ENCODE measurements at regions not wholly inside any gene's neighbourhood (a gene's known extent, or its start where the extent isn't known, plus 50 kb on each side); places are given as distances from the start of the nearest gene placed in this dataset.
"Not testable (repeated sequence)": the region's sequence is repeated elsewhere in the genome, so short reads cannot be mapped to it uniquely, and the experiment has no call there.

DNA sequence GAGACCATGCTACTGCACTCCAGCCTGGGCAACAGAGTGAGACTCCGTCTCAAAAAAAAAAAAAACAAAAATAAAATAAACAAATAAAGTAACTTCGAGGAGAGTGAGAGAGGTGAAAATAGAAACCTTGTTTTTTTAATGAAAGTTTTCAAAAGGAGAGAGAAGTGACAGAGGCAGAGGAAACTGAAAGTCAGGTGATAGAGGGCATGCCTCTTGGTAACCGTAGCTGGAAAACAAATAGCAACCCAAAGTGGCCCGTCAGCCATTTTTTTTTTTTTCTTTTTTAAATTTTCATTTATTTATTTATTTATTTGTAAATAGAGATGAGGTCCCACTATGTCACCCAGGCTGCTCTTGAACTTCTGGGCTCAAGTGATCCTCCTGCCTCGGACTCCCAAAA, 347.0 kb downstream of the SRGAP2C start:
- H3K4me1 Mint-ChIP-seq; H3K9me3 Mint-ChIP-seq; H3K27me3 Mint-ChIP-seq; H3K27ac Mint-ChIP-seq; DNase-seq; ATAC-seq; H3K36me3 Mint-ChIP-seq (ENCODE audit: low read depth); H3K4me3 Mint-ChIP-seq: not testable (repeated sequence)

DNA sequence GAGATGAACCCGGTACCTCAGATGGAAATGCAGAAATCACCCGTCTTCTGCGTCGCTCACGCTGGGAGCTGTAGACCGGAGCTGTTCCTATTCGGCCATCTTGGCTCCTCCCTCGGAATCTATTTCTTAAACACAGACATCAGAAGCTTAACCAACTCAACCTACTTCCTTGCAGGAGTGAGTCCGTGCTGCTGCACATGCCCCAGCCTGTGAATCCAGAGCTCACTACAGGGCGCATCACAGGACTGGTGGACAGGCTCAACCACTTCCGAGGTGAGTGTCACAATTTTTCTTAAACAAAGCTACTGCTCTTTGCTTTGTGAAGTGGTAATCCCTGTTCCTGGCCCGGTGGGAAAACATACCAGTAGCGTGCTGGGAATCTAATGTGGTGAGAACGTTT, 353.4 kb downstream of the SRGAP2C start:
- H3K27ac Mint-ChIP-seq; H3K36me3 Mint-ChIP-seq (ENCODE audit: low read depth); H3K4me3 Mint-ChIP-seq; H3K9me3 Mint-ChIP-seq; H3K27me3 Mint-ChIP-seq; H3K4me1 Mint-ChIP-seq; DNase-seq; ATAC-seq: not testable (repeated sequence)

DNA sequence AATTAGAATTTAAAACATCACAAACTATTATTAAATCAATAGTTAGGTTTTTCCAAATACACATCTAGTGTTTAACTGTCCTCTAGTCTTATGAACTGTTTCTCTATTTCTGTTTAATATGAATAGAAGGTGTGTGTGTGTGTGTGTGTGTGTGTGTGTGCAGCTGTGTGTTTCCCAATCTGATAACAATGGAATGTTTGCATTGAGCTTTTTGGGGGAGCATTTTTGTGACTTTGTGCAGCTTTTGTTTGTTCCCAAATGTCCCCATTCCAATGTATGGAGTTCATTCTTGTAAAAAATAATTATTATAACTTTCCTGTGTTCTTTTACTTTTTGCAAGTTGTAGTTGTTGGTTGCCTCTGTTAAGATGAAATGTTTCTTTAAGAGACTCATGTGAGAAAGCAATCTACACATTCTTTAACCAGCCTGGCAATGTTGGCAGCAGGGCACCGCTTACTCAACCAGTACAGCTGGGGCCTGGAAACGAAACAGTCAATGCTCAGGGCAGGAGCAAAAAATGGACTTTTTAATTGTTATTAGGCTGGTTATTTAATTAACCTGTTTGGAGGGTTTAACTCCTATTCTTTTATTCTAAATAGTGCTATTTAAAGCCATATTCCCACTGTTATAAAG, 354.3 kb downstream of the SRGAP2C start:
- no peak overlapping the region for H3K27ac Mint-ChIP-seq
- ATAC-seq = no peak

DNA sequence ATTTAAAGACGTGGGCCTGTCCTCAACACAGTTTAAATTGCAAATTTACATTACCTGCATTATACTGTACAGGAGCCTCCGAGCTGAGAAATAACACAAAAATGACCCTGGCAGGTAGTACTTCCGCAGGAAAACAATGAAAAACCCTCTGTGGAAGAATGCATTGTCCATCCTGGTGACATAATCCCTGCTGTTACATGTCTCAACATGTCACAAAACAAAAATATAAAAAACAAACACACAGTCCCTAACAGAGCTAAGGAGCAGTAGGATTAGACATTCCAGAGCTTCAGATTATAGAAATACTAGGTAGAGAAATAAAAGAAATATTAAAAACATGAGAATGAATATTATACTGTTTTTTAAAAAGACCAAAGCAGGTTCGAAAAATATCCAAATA, 359.2 kb downstream of the SRGAP2C start:
- ATAC-seq; H3K27me3 Mint-ChIP-seq; H3K9me3 Mint-ChIP-seq; H3K4me1 Mint-ChIP-seq; H3K4me3 Mint-ChIP-seq; H3K27ac Mint-ChIP-seq; DNase-seq; H3K36me3 Mint-ChIP-seq (ENCODE audit: low read depth): not testable (repeated sequence)

More for the DNA sequence above, 354.3 kb downstream of the SRGAP2C start:
- no peaks in the 10 kb centered on the region for H3K36me3 Mint-ChIP-seq (ENCODE audit: low read depth)
- DNase-seq = no peak
- H3K9me3 Mint-ChIP-seq = no peaks in the 10 kb centered on the region
- H3K4me1 Mint-ChIP-seq = no peaks in the 10 kb centered on the region
- no peak overlapping the region for H3K4me3 Mint-ChIP-seq
- H3K27me3 Mint-ChIP-seq = no peaks in the 10 kb centered on the region

DNA sequence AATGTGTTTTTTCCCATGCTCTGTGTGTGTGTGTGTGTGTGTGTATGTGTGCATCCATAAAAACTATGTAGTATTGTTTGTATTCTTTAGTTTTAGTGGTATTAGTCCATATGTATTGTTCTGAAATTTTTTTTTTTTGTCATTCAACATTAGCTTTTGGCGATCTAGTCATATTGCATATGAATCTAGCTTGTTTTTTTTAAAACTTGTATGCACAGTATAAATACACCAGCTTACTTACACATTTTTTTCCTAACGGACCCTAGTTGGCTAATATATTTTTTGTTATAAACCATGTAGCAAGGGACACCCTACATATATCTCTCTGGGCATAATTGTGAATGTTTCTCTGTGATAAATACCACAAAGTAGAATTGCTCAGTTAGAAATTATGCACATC, 359.7 kb downstream of the SRGAP2C start:
- ATAC-seq = no peak

DNA sequence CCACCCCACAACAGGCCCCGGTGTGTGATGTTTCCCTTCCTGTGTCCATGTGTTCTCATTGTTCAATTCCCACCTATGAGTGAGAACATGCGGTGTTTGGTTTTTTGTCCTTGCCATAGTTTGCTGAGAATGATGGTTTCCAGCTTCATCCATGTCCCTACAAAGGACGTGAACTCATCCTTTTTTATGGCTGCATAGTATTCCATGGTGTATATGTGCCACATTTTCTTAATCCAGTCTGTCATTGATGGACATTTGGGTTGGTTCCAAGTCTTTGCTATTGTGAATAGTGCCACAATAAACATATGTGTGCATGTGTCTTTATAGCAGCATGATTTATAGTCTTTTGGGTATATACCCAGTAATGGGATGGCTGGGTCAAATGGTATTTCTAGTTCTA, 361.1 kb downstream of the SRGAP2C start:
- not testable (repeated sequence) for H3K9me3 Mint-ChIP-seq; H3K4me3 Mint-ChIP-seq; H3K4me1 Mint-ChIP-seq; H3K27ac Mint-ChIP-seq; DNase-seq; ATAC-seq; H3K36me3 Mint-ChIP-seq (ENCODE audit: low read depth); H3K27me3 Mint-ChIP-seq

More for the DNA sequence above, 359.7 kb downstream of the SRGAP2C start:
- Mint-ChIP-seq H3K27ac (no peak overlapping the region), H3K4me1 (peaks cover 2% of the 10 kb centered on the region), H3K4me3 (no peak overlapping the region), H3K36me3 (ENCODE audit: low read depth) (no peaks in the 10 kb centered on the region), H3K9me3 (peaks cover 7% of the 10 kb centered on the region), H3K27me3 (no peaks in the 10 kb centered on the region)
- no peak for DNase-seq

DNA sequence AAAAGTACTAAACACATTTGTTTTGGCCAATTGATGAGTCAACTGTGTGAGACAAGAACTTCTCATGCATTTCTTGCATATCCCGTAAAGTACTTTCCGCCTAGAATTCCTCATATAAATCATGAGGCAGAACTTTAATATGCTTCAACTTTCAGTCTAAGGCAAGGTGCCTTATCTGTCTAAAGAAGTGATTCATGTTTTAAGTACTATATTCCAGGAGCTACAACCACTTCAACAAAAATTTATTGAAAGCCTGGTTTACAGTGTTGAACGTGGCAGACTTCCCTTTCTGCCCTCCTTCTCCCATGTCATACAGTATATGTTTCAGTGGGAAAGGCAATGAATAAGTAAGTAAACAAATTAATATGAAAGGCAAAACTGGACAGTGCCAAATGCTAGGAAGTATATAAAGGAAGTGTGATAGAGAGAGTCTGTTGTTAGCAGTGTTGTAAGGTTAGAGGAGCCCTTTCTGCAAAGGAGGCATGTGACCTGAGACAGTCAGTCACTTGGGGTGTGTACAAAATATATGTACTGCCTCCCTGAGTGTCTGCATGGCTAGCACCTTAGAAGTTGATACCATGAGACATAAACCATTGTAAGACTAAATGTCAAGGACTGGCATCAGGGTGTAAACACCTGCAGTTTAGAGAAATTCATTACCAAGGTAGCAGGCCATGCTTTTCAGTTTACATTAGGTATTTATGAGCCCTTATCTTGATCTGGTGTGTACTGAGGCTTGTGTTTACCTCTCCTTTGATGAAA, 362.2 kb downstream of the SRGAP2C start:
- H3K36me3 Mint-ChIP-seq (ENCODE audit: low read depth) = no peaks in the 10 kb centered on the region
- H3K4me3 Mint-ChIP-seq = no peak overlapping the region
- H3K4me1 Mint-ChIP-seq = peaks cover 17% of the 10 kb centered on the region
- peaks cover 7% of the 10 kb centered on the region for H3K9me3 Mint-ChIP-seq
- no peak for DNase-seq
- no peak for ATAC-seq
- H3K27me3 Mint-ChIP-seq = no peaks in the 10 kb centered on the region
- H3K27ac Mint-ChIP-seq = no peak overlapping the region

DNA sequence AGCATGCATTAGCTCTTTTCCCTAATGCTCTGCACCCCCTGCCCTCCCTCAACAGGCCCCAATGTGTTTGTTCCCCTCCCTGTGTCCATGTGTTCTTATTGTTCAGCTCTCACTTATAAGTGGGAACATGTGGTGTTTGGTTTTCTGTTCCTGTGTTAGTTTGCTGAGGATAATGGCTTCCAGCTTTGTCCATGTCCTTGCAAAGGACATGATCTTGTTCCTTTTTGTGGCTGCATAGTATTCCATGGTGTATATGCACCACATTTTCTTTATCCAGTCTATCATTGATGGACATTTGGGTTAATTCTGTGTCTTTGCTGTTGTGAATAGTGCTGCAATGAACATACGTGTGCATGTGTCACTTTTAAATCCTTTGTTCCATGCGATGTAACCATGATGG, 363.0 kb downstream of the SRGAP2C start:
- H3K9me3 Mint-ChIP-seq; H3K36me3 Mint-ChIP-seq (ENCODE audit: low read depth); H3K4me3 Mint-ChIP-seq; H3K27ac Mint-ChIP-seq; H3K27me3 Mint-ChIP-seq; ATAC-seq; DNase-seq: not testable (repeated sequence)
- H3K4me1 Mint-ChIP-seq = peaks cover 24% of the 10 kb centered on the region

DNA sequence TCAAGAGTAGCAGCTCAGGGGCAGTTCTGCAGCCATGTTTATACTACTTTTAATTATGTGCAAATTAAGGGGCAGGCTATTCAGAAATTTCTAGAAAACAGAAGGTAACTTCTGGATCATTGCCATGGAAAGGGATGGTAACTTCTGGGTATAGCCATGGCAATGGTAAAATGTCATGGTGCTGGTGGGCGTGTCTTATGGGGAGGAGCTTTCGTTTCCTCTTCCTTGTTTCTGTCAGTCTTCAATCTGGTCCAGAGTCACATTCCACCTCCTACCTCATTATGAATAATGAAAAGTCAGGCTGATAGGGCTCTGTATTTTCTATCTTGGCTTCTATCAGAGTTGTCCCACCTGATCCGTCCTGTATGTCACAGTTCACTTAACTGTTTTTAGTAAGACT, 366.0 kb downstream of the SRGAP2C start:
- not testable (repeated sequence) for H3K36me3 Mint-ChIP-seq (ENCODE audit: low read depth); H3K27me3 Mint-ChIP-seq; DNase-seq; ATAC-seq; H3K4me3 Mint-ChIP-seq; H3K27ac Mint-ChIP-seq; H3K9me3 Mint-ChIP-seq
- H3K4me1 Mint-ChIP-seq = peaks cover 29% of the 10 kb centered on the region

DNA sequence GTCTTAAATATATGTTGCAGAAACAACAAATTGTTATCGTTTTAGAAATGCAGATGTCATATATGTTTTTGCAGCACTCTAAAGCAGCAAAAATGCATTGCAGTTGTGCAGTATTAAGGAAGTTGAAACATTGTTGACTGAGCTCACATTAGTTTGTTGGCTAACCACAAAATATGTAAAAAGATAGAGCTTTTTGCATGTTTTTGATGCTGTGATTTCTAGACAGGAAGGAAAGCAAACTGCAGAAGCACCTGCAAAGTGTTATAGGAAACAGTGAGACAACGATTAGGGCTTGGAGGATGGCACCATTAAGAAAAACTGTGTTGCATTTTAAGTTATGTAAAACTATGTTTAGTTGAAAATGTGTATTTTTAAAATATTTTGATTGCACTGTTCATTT, 366.7 kb downstream of the SRGAP2C start:
- peaks cover 30% of the 10 kb centered on the region for H3K4me1 Mint-ChIP-seq
- H3K27ac Mint-ChIP-seq; H3K9me3 Mint-ChIP-seq; H3K36me3 Mint-ChIP-seq (ENCODE audit: low read depth); H3K4me3 Mint-ChIP-seq; H3K27me3 Mint-ChIP-seq; ATAC-seq; DNase-seq: not testable (repeated sequence)

DNA sequence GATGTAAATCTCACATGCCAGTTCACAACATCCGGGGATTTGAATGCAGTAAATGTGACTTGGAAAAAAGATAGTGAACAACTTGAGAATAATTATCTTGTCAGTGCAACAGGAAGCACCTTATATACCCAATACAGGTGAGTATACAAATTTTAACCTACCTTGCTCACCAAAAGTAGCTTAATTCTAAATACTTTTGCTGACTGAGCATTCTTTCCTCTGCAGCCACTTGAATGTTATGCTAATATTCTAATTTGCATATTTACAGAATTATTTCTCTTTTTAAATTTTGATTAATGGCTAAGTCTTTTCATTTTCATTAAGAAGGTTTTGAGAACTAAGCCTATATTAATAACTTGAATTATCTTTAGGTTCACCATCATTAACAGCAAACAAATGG, 371.8 kb downstream of the SRGAP2C start:
- ATAC-seq; H3K27me3 Mint-ChIP-seq; H3K27ac Mint-ChIP-seq; H3K36me3 Mint-ChIP-seq (ENCODE audit: low read depth); H3K9me3 Mint-ChIP-seq; DNase-seq; H3K4me3 Mint-ChIP-seq: not testable (repeated sequence)
- peaks cover 26% of the 10 kb centered on the region for H3K4me1 Mint-ChIP-seq

DNA sequence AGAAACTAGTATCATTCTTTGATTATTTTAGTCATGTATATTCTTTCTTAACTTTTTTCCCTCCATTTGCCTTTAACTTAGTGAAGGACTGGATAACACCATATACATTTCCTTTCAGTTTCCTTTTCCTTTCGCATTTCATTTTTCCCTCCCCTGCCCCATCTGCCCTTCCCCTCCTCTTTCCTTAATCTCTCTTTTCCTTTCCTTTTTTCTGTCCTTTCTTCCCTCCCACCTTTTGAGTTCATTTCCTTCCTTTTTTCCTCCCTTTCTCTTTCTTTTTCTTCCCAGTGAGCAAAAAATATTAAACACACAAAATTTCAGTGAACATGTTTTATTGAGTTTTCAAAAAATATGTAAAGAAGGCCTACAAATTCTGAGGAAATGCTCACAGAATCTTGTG, 373.3 kb downstream of the SRGAP2C start:
- not testable (repeated sequence) for H3K9me3 Mint-ChIP-seq; H3K4me3 Mint-ChIP-seq; ATAC-seq; H3K36me3 Mint-ChIP-seq (ENCODE audit: low read depth); H3K27ac Mint-ChIP-seq; H3K27me3 Mint-ChIP-seq; DNase-seq
- H3K4me1 Mint-ChIP-seq = peaks cover 14% of the 10 kb centered on the region

DNA sequence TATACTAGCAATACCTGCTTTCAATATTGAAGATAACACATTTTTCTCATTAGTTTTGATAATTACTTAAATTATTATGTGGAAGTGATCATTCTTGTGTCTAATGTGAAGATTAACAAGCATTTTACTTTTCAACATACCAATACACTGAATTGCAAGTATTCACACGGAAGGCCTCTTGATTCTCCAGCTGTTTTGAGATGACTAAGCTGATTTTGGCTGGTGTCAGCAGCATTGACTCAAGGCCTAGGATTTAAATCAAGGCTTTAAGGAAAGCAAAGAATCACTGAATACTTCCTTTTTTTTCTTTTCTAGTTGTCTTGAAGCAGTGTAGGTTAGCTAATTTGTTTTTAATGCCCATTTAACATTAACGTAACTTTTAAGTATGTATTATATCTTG, 373.7 kb downstream of the SRGAP2C start:
- peaks cover 1% of the 10 kb centered on the region for H3K36me3 Mint-ChIP-seq (ENCODE audit: low read depth)
- peaks cover 12% of the 10 kb centered on the region for H3K4me1 Mint-ChIP-seq
- no peak overlapping the region for H3K4me3 Mint-ChIP-seq
- H3K9me3 Mint-ChIP-seq = no peaks in the 10 kb centered on the region
- no peaks in the 10 kb centered on the region for H3K27me3 Mint-ChIP-seq
- no peak for DNase-seq
- ATAC-seq = no peak
- no peak overlapping the region for H3K27ac Mint-ChIP-seq

DNA sequence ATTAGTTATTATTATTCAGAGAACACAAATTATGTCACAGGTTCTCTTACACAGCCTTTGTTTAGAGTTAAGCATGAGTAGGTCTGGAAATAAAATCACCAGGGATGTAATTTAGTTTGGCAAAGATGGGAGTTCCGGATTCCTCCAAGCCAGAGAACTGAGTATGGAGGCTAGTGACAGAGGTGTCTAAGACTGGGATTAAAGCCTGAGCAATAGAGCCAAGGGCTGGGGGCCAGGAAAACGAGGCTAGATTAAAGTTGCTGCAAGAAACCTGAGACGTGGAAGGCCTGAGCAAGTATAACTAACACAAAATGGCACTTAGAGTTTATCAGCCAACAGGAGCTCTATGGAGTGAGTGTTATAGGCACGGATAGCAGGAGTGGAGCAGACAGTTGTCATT, 381.6 kb downstream of the SRGAP2C start:
- H3K4me1 Mint-ChIP-seq = peaks cover 5% of the 10 kb centered on the region
- DNase-seq (no peak), ATAC-seq (no peak)
- no peaks in the 10 kb centered on the region for H3K27me3 Mint-ChIP-seq
- no peak overlapping the region for H3K27ac Mint-ChIP-seq
- no peak overlapping the region for H3K4me3 Mint-ChIP-seq
- H3K9me3 Mint-ChIP-seq = no peaks in the 10 kb centered on the region
- H3K36me3 Mint-ChIP-seq (ENCODE audit: low read depth) = no peaks in the 10 kb centered on the region

DNA sequence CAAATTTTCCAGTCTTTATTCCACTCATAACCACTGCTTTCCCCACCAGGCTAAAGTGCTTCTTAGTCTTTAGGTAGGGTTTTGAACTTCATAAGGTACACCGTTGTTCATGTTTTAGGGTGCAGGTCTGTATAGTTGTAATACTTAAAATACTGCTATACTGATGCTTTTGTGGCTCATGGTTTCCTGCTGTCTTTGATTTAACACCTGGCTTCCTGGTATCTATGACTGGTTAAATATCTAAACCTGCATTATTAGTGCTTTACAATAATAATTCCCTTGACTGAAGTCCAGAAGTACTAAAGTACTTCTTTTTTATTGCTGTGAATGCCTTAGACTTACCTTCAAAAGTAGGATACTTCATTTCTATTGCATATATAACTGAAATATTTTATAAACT, 384.7 kb downstream of the SRGAP2C start:
- DNase-seq = no peak
- no peak overlapping the region for H3K27ac Mint-ChIP-seq
- no peaks in the 10 kb centered on the region for H3K36me3 Mint-ChIP-seq (ENCODE audit: low read depth)
- no peaks in the 10 kb centered on the region for H3K27me3 Mint-ChIP-seq
- no peak overlapping the region for H3K4me3 Mint-ChIP-seq
- no peak for ATAC-seq
- H3K9me3 Mint-ChIP-seq = no peaks in the 10 kb centered on the region
- peaks cover 5% of the 10 kb centered on the region for H3K4me1 Mint-ChIP-seq
